NCI-H2107 (cell line): ENCODE measurements at regions not wholly inside any gene's neighbourhood (a gene's known extent, or its start where the extent isn't known, plus 50 kb on each side); places are given as distances from the start of the nearest gene placed in this dataset.
"Not testable (repeated sequence)": the region's sequence is repeated elsewhere in the genome, so short reads cannot be mapped to it uniquely, and the experiment has no call there.

Experiments used
- DNase-seq: peaks from one replicate; lab custom pipeline; 2025; lab: John Stamatoyannopoulos, UW

- no peak for DNase-seq
These were observed 101.5 kb upstream of the MARCKS start for GRCh38 chr6:113755449-113756289.

GRCh38 chr6:113756290-113756665 lies 100.9 kb upstream of the MARCKS start:
- DNase-seq = no peak

GRCh38 chr6:113758214-113758613 lies 98.9 kb upstream of the MARCKS start:
- no peak for DNase-seq

- DNase-seq = no peak
These were observed 98.1 kb upstream of the MARCKS start for GRCh38 chr6:113758826-113759574.

- DNase-seq = no peak
These were observed 94.5 kb upstream of the MARCKS start for GRCh38 chr6:113762641-113763040.

GRCh38 chr6:113763311-113763766 lies 93.8 kb upstream of the MARCKS start:
- DNase-seq = no peak

- DNase-seq = no peak
These were observed 93.3 kb upstream of the MARCKS start for GRCh38 chr6:113763876-113764275.

- DNase-seq = no peak
These were observed 91.2 kb upstream of the MARCKS start for GRCh38 chr6:113765909-113766308.

- DNase-seq = no peak
These were observed 89.2 kb upstream of the MARCKS start for GRCh38 chr6:113767985-113768384.

GRCh38 chr6:113772961-113773360 lies 84.2 kb upstream of the MARCKS start:
- no peak for DNase-seq

GRCh38 chr6:113774127-113774825 lies 82.9 kb upstream of the MARCKS start:
- no peak for DNase-seq

GRCh38 chr6:113776998-113777397 lies 80.1 kb upstream of the MARCKS start:
- DNase-seq = no peak

GRCh38 chr6:113777601-113778000 lies 79.5 kb upstream of the MARCKS start:
- no peak for DNase-seq

GRCh38 chr6:113779656-113780055 lies 77.5 kb upstream of the MARCKS start:
- no peak for DNase-seq

GRCh38 chr6:113782636-113783035 lies 74.5 kb upstream of the MARCKS start:
- DNase-seq = no peak

- no peak for DNase-seq
These were observed 71.0 kb upstream of the MARCKS start for GRCh38 chr6:113786168-113786567.

GRCh38 chr6:113788586-113788985 lies 68.6 kb upstream of the MARCKS start:
- DNase-seq = no peak

- DNase-seq = not testable (repeated sequence)
These were observed 65.9 kb upstream of the MARCKS start for GRCh38 chr6:113791225-113791624.

- not testable (repeated sequence) for DNase-seq
These were observed 61.8 kb upstream of the MARCKS start for GRCh38 chr6:113795371-113795770.

GRCh38 chr6:113796038-113796437 lies 61.1 kb upstream of the MARCKS start:
- DNase-seq = no peak

GRCh38 chr6:113802779-113803178 lies 54.4 kb upstream of the MARCKS start:
- no peak for DNase-seq

GRCh38 chr6:113805173-113805790 lies 51.9 kb upstream of the MARCKS start:
- no peak for DNase-seq
